ENCODE measurements at regions not wholly inside any gene's neighbourhood (a gene's known extent, or its start where the extent isn't known, plus 50 kb on each side); places are given as distances from the start of the nearest gene placed in this dataset.

- CTCF ChIA-PET, result no interaction called here
- no peak overlapping the region for H3K4me3 Mint-ChIP-seq
- H3K27me3 Mint-ChIP-seq (ENCODE audit: low read depth), result peaks cover 7% of the 10 kb centered on the region
- POLR2A ChIA-PET, result no interaction called here
- peaks cover 67% of the 10 kb centered on the region for H3K36me3 Mint-ChIP-seq
- no peaks in the 10 kb centered on the region for H3K4me1 Mint-ChIP-seq
- DNase-seq (ENCODE audit: low spot score), result no peak
- H3K27ac Mint-ChIP-seq, result no peak overlapping the region
- peaks cover 82% of the 10 kb centered on the region for H3K9me3 Mint-ChIP-seq
- no peak for ATAC-seq
- TF ChIP-seq ZNF263 (CRISPR knock-in tag; IDR thresholded peaks at IDR 0.05; ENCODE audit: low read depth) (no peak), ZNF281 (CRISPR knock-in tag; IDR thresholded peaks at IDR 0.05) (no peak), ETV6 (CRISPR knock-in tag; IDR thresholded peaks at IDR 0.05) (no peak), NFATC4 (CRISPR knock-in tag; IDR thresholded peaks at IDR 0.05) (no peak), ESRRA (CRISPR knock-in tag; IDR thresholded peaks at IDR 0.05; ENCODE audit: borderline replicate concordance) (no peak), PRRX2 (CRISPR knock-in tag; IDR thresholded peaks at IDR 0.05) (no peak), MLX (CRISPR knock-in tag; IDR thresholded peaks at IDR 0.05) (no peak), SP1 (CRISPR knock-in tag; conservative IDR thresholded peaks at IDR 0.05) (no peak), ARID4B (CRISPR knock-in tag; IDR thresholded peaks at IDR 0.05; ENCODE audit: borderline replicate concordance) (no peak), JUN (CRISPR knock-in tag; IDR thresholded peaks at IDR 0.05) (no peak), STAT6 (CRISPR knock-in tag; conservative IDR thresholded peaks at IDR 0.05; ENCODE audit: low read depth) (no peak), ZBTB21 (CRISPR knock-in tag; IDR thresholded peaks at IDR 0.05; ENCODE audit: borderline replicate concordance) (no peak)
These were observed 211.4 kb downstream of the CMPK2 start for GRCh38 chr2:6654279-6654678.

GRCh38 chr2:6656633-6657032 is 209.1 kb downstream of the CMPK2 start:
- H3K36me3 Mint-ChIP-seq, result peaks cover 67% of the 10 kb centered on the region
- H3K27me3 Mint-ChIP-seq (ENCODE audit: low read depth), result peaks cover 7% of the 10 kb centered on the region
- H3K9me3 Mint-ChIP-seq, result peaks cover 85% of the 10 kb centered on the region
- TF ChIP-seq SOX15 (CRISPR knock-in tag; IDR thresholded peaks at IDR 0.05), result no peak
- no peak for TF ChIP-seq RORB (CRISPR knock-in tag; IDR thresholded peaks at IDR 0.05)
- TF ChIP-seq ATF1 (CRISPR knock-in tag; IDR thresholded peaks at IDR 0.05), result no peak
- TF ChIP-seq NFATC4 (CRISPR knock-in tag; IDR thresholded peaks at IDR 0.05), result no peak
- no peak for TF ChIP-seq ZSCAN18 (CRISPR knock-in tag; IDR thresholded peaks at IDR 0.05)
- no peak for TF ChIP-seq PRRX2 (CRISPR knock-in tag; IDR thresholded peaks at IDR 0.05)
- no peak for TF ChIP-seq JUN (CRISPR knock-in tag; IDR thresholded peaks at IDR 0.05)
- TF ChIP-seq NR1H2 (CRISPR knock-in tag; IDR thresholded peaks at IDR 0.05), result no peak
- TF ChIP-seq ZNF263 (CRISPR knock-in tag; IDR thresholded peaks at IDR 0.05; ENCODE audit: low read depth), result no peak
- no peak for TF ChIP-seq ELF4 (CRISPR knock-in tag; IDR thresholded peaks at IDR 0.05; ENCODE audit: low read depth)
- TF ChIP-seq USF1 (CRISPR knock-in tag; IDR thresholded peaks at IDR 0.05), result no peak
- TF ChIP-seq ZNF121 (CRISPR knock-in tag; IDR thresholded peaks at IDR 0.05), result no peak
- POLR2A ChIA-PET, result no interaction called here
- no peaks in the 10 kb centered on the region for H3K4me1 Mint-ChIP-seq
- no peak overlapping the region for H3K27ac Mint-ChIP-seq
- CTCF ChIA-PET, result no interaction called here
- no peak for DNase-seq (ENCODE audit: low spot score)
- H3K4me3 Mint-ChIP-seq, result no peak overlapping the region
- no peak for ATAC-seq

Measured in WTC11 (cell line).